ENCODE measurements at regions not wholly inside any gene's neighbourhood (a gene's known extent, or its start where the extent isn't known, plus 50 kb on each side); places are given as distances from the start of the nearest gene placed in this dataset.

- no peak for DNase-seq (ENCODE audit: low read depth)
Observed at GRCh38 chr2:176681584-176682115, 412.4 kb downstream of the MTX2 start.

GRCh38 chr2:176682278-176682677, 413.0 kb downstream of the MTX2 start:
- DNase-seq (ENCODE audit: low read depth) = peak; percentile 12

- no peak for DNase-seq (ENCODE audit: low read depth)
Observed at GRCh38 chr2:176683618-176684111, 414.4 kb downstream of the MTX2 start.

- DNase-seq (ENCODE audit: low read depth) = no peak
Observed at GRCh38 chr2:176685908-176686307, 416.7 kb downstream of the MTX2 start.

- no peak for DNase-seq (ENCODE audit: low read depth)
Observed at GRCh38 chr2:176686328-176686727, 417.1 kb downstream of the MTX2 start.

GRCh38 chr2:176687342-176687741, 418.1 kb downstream of the MTX2 start:
- no peak for DNase-seq (ENCODE audit: low read depth)

- no peak for DNase-seq (ENCODE audit: low read depth)
Observed at GRCh38 chr2:176687944-176688343, 418.7 kb downstream of the MTX2 start.

- DNase-seq (ENCODE audit: low read depth) = no peak
Observed at GRCh38 chr2:176689711-176690110, 420.5 kb downstream of the MTX2 start.

- no peak for DNase-seq (ENCODE audit: low read depth)
Observed at GRCh38 chr2:176691471-176691870, 422.2 kb downstream of the MTX2 start.

- no peak for DNase-seq (ENCODE audit: low read depth)
Observed at GRCh38 chr2:176692533-176692932, 423.3 kb downstream of the MTX2 start.

GRCh38 chr2:176699098-176699497, 429.9 kb downstream of the MTX2 start:
- no peak for DNase-seq (ENCODE audit: low read depth)

GRCh38 chr2:176699644-176700043, 430.4 kb downstream of the MTX2 start:
- no peak for DNase-seq (ENCODE audit: low read depth)

- DNase-seq (ENCODE audit: low read depth) = no peak
Observed at GRCh38 chr2:176702131-176702530, 432.9 kb downstream of the MTX2 start.

GRCh38 chr2:176704282-176704858, 435.1 kb downstream of the MTX2 start:
- no peak for DNase-seq (ENCODE audit: low read depth)

- DNase-seq (ENCODE audit: low read depth) = peak; percentile 35
Observed at GRCh38 chr2:176709149-176709951, 440.1 kb downstream of the MTX2 start.

GRCh38 chr2:176709991-176710390, 440.7 kb downstream of the MTX2 start:
- no peak for DNase-seq (ENCODE audit: low read depth)

GRCh38 chr2:176710657-176711186, 441.5 kb downstream of the MTX2 start:
- DNase-seq (ENCODE audit: low read depth) = no peak

- DNase-seq (ENCODE audit: low read depth) = no peak
Observed at GRCh38 chr2:176725873-176726645, 456.8 kb downstream of the MTX2 start.

- no peak for DNase-seq (ENCODE audit: low read depth)
Observed at GRCh38 chr2:176727696-176728095, 458.5 kb downstream of the MTX2 start.

- DNase-seq (ENCODE audit: low read depth) = peak; percentile 78
Observed at GRCh38 chr2:176729706-176730569, 460.7 kb downstream of the MTX2 start.

GRCh38 chr2:176732780-176733179, 463.5 kb downstream of the MTX2 start:
- DNase-seq (ENCODE audit: low read depth) = no peak

Data from fibroblast of the conjunctiva (primary cell).